ENCODE measurements at regions not wholly inside any gene's neighbourhood (a gene's known extent, or its start where the extent isn't known, plus 50 kb on each side); places are given as distances from the start of the nearest gene placed in this dataset.

GRCh38 chr13:62333466-62333865 is 917.8 kb upstream of the PCDH20 start:
- H3K27ac Mint-ChIP-seq: no peak overlapping the region
- DNase-seq (ENCODE audit: low spot score) (no peak), ATAC-seq (no peak)
- no peaks in the 10 kb centered on the region for H3K36me3 Mint-ChIP-seq
- TF ChIP-seq, protein P1, sequence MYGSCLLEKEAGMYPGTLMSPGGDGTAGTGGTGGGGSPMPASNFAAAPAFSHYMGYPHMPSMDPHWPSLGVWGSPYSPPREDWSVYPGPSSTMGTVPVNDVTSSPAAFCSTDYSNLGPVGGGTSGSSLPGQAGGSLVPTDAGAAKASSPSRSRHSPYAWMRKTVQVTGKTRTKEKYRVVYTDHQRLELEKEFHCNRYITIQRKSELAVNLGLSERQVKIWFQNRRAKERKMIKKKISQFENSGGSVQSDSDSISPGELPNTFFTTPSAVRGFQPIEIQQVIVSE (CRISPR knock-in tag; IDR thresholded peaks at IDR 0.05; ENCODE audit: borderline replicate concordance): no peak
- TF ChIP-seq JUN (CRISPR knock-in tag; IDR thresholded peaks at IDR 0.05): no peak
- TF ChIP-seq ELF4 (CRISPR knock-in tag; IDR thresholded peaks at IDR 0.05; ENCODE audit: low read depth): no peak
- no peak for TF ChIP-seq NR3C1 (CRISPR knock-in tag; conservative IDR thresholded peaks at IDR 0.05; ENCODE audit: low read depth)
- TF ChIP-seq, protein P2, sequence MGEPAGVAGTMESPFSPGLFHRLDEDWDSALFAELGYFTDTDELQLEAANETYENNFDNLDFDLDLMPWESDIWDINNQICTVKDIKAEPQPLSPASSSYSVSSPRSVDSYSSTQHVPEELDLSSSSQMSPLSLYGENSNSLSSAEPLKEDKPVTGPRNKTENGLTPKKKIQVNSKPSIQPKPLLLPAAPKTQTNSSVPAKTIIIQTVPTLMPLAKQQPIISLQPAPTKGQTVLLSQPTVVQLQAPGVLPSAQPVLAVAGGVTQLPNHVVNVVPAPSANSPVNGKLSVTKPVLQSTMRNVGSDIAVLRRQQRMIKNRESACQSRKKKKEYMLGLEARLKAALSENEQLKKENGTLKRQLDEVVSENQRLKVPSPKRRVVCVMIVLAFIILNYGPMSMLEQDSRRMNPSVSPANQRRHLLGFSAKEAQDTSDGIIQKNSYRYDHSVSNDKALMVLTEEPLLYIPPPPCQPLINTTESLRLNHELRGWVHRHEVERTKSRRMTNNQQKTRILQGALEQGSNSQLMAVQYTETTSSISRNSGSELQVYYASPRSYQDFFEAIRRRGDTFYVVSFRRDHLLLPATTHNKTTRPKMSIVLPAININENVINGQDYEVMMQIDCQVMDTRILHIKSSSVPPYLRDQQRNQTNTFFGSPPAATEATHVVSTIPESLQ (CRISPR knock-in tag; IDR thresholded peaks at IDR 0.05): no peak
- no peak for TF ChIP-seq ZNF671 (CRISPR knock-in tag; IDR thresholded peaks at IDR 0.05)
- no peak for TF ChIP-seq ATF2 (CRISPR knock-in tag; IDR thresholded peaks at IDR 0.05; ENCODE audit: borderline replicate concordance, low read depth)
- no peak for TF ChIP-seq ZNF281 (CRISPR knock-in tag; IDR thresholded peaks at IDR 0.05)
- no peak for TF ChIP-seq MYBL2 (CRISPR knock-in tag; IDR thresholded peaks at IDR 0.05)
- TF ChIP-seq, protein P3, sequence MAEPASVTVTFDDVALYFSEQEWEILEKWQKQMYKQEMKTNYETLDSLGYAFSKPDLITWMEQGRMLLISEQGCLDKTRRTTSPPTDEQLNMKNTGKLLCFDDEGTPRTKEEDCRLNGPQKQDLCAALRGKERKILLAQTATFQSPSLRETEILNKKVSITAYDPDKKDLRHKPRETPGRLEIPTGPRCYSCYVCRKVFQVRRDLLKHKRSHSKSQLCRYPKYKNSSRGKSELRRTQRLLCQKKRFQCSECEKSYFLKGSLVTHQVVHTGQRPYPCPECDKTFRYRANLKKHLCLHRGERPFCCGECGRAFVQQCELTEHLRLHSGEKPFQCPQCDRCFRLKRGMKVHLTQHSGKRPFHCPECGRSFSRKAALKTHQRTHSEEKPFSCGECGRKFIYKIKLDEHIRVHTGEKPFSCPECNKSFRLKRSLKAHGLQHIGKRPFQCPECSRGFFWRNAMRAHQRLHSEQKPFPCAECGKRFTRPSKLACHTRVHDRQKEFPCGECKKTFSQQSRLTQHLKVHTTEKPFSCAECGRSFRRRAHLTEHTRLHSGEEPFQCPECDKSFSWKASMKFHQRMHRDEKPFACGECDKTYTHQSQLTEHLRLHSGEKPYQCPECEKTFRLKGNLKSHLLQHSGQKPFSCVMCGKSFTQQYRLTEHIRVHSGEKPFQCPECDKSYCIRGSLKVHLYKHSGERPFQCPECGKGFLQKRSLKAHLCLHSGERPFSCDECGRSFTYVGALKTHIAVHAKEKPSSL (CRISPR knock-in tag; conservative IDR thresholded peaks at IDR 0.05): no peak
- no peak for TF ChIP-seq CBFB (CRISPR knock-in tag; IDR thresholded peaks at IDR 0.05; ENCODE audit: low read depth)
- TF ChIP-seq, protein P4, sequence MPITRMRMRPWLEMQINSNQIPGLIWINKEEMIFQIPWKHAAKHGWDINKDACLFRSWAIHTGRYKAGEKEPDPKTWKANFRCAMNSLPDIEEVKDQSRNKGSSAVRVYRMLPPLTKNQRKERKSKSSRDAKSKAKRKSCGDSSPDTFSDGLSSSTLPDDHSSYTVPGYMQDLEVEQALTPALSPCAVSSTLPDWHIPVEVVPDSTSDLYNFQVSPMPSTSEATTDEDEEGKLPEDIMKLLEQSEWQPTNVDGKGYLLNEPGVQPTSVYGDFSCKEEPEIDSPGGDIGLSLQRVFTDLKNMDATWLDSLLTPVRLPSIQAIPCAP (CRISPR knock-in tag; IDR thresholded peaks at IDR 0.05): no peak
- no peak for TF ChIP-seq ZNF263 (CRISPR knock-in tag; IDR thresholded peaks at IDR 0.05; ENCODE audit: low read depth)
- TF ChIP-seq FOXK1 (CRISPR knock-in tag; IDR thresholded peaks at IDR 0.05): no peak
- TF ChIP-seq ZNF396 (CRISPR knock-in tag; IDR thresholded peaks at IDR 0.05; ENCODE audit: borderline replicate concordance): no peak
- TF ChIP-seq RORB (CRISPR knock-in tag; IDR thresholded peaks at IDR 0.05): no peak
- H3K27me3 Mint-ChIP-seq (ENCODE audit: low read depth): no peaks in the 10 kb centered on the region
- H3K4me1 Mint-ChIP-seq: peaks cover 11% of the 10 kb centered on the region
- no peak overlapping the region for H3K4me3 Mint-ChIP-seq
- CTCF ChIA-PET: no interaction called here
- POLR2A ChIA-PET: no interaction called here
- H3K9me3 Mint-ChIP-seq: no peaks in the 10 kb centered on the region

GRCh38 chr13:62331384-62331783 is 915.7 kb upstream of the PCDH20 start:
- Mint-ChIP-seq H3K27me3 (ENCODE audit: low read depth) (no peaks in the 10 kb centered on the region), H3K4me3 (no peak overlapping the region), H3K9me3 (peaks cover 9% of the 10 kb centered on the region), H3K36me3 (no peaks in the 10 kb centered on the region), H3K27ac (no peak overlapping the region), H3K4me1 (0 out of 2 replicates have a peak, but pooled peaks cover 3% of the 10 kb centered on the region)
- ATAC-seq (no peak), DNase-seq (ENCODE audit: low spot score) (no peak)
- POLR2A ChIA-PET: no interaction called here
- CTCF ChIA-PET: no interaction called here
- TF ChIP-seq, protein P5, sequence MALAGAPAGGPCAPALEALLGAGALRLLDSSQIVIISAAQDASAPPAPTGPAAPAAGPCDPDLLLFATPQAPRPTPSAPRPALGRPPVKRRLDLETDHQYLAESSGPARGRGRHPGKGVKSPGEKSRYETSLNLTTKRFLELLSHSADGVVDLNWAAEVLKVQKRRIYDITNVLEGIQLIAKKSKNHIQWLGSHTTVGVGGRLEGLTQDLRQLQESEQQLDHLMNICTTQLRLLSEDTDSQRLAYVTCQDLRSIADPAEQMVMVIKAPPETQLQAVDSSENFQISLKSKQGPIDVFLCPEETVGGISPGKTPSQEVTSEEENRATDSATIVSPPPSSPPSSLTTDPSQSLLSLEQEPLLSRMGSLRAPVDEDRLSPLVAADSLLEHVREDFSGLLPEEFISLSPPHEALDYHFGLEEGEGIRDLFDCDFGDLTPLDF (CRISPR knock-in tag; IDR thresholded peaks at IDR 0.05): no peak
